ENCODE measurements at regions not wholly inside any gene's neighbourhood (a gene's known extent, or its start where the extent isn't known, plus 50 kb on each side); places are given as distances from the start of the nearest gene placed in this dataset.

GRCh38 chr6:21777846-21778245, 184.3 kb downstream of the SOX4 start:
- TF ChIP-seq CTCF (IDR thresholded peaks at IDR 0.05), result no peak
- H3K4me3 ChIP-seq, result no peak overlapping the region
- no peaks in the 10 kb centered on the region for H3K36me3 ChIP-seq
- no peak for ATAC-seq (ENCODE audit: insufficient number of reproducible peaks, low FRiP score, low read depth)
- no peak for DNase-seq (ENCODE audit: low spot score)
- no peaks in the 10 kb centered on the region for H3K27me3 ChIP-seq (replicated peaks; ENCODE audit: insufficient read depth)
- no peaks in the 10 kb centered on the region for H3K9me3 ChIP-seq
- H3K4me1 ChIP-seq (ENCODE audit: control insufficient read depth in 1 of 2, low read depth in 2 of 2), result peaks cover 0 to 3% of the 10 kb centered on the region in 2 donors
- no peak overlapping the region for H3K27ac ChIP-seq

DNA sequence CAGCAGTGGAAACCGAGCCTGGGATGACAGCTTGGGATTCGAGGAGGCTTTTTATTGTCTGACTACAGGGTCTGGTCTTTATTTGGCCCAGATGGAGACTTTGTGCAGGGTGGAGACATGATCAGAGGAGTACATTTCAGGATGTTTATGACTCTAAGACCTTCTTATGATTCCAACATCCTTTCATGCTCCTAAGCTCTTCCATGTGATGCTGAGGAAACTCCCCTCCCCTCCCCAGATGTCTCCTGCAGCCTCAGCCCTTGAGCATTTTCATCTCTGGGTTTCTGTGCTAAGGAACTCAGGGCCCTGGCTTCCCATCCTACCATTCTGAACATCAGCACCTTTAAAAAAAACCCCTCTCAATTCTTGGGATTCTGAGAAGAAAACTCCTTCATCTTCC, 186.6 kb downstream of the SOX4 start:
- Histone ChIP-seq H3K4me1 (ENCODE audit: control insufficient read depth in 1 of 2, low read depth in 2 of 2) (no peaks in the 10 kb centered on the region), H3K9me3 (no peaks in the 10 kb centered on the region), H3K4me3 (no peak overlapping the region), H3K27me3 (replicated peaks; ENCODE audit: insufficient read depth) (no peaks in the 10 kb centered on the region), H3K36me3 (no peaks in the 10 kb centered on the region), H3K27ac (no peak overlapping the region)
- DNase-seq (ENCODE audit: low spot score), result no peak
- ATAC-seq (ENCODE audit: insufficient number of reproducible peaks, low FRiP score, low read depth), result no peak
- TF ChIP-seq CTCF (IDR thresholded peaks at IDR 0.05), result no peak

DNA sequence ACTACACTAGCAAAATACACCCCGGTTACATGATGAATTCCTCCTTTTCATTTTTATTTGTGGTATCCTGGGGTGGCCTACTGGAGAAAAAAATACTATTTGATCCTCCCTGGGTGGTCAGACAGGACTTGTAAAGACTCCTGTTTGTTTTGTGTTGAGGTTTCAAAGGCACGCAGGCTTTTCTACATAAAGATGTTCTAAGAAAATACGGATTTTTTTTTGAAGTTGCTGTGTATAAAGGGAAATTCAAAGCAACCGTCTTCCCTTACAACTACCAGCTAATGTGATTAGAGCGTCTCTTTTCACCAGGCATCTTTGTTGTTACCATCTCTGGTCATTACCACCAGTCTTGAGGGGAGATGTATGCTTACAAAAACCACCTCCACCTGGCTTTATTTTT, 187.1 kb downstream of the SOX4 start:
- TF ChIP-seq CTCF (IDR thresholded peaks at IDR 0.05), result no peak
- Histone ChIP-seq H3K36me3 (no peaks in the 10 kb centered on the region), H3K27me3 (replicated peaks; ENCODE audit: insufficient read depth) (no peaks in the 10 kb centered on the region), H3K4me1 (ENCODE audit: control insufficient read depth in 1 of 2, low read depth in 2 of 2) (no peaks in the 10 kb centered on the region), H3K9me3 (no peaks in the 10 kb centered on the region), H3K27ac (no peak overlapping the region), H3K4me3 (no peak overlapping the region)
- ATAC-seq (ENCODE audit: insufficient number of reproducible peaks, low FRiP score, low read depth) (no peak), DNase-seq (ENCODE audit: low spot score) (no peak)

- H3K36me3 ChIP-seq, result no peaks in the 10 kb centered on the region
- H3K4me3 ChIP-seq, result no peak overlapping the region
- H3K27me3 ChIP-seq (replicated peaks; ENCODE audit: insufficient read depth), result no peaks in the 10 kb centered on the region
- no peak for DNase-seq (ENCODE audit: low spot score)
- no peaks in the 10 kb centered on the region for H3K9me3 ChIP-seq
- H3K27ac ChIP-seq, result no peak overlapping the region
- TF ChIP-seq CTCF (IDR thresholded peaks at IDR 0.05), result no peak
- no peaks in the 10 kb centered on the region for H3K4me1 ChIP-seq (ENCODE audit: control insufficient read depth in 1 of 2, low read depth in 2 of 2)
- ATAC-seq (ENCODE audit: insufficient number of reproducible peaks, low FRiP score, low read depth), result no peak
Observed at GRCh38 chr6:21781128-21781527, 187.6 kb downstream of the SOX4 start.

- no peak for ATAC-seq (ENCODE audit: insufficient number of reproducible peaks, low FRiP score, low read depth)
- H3K27me3 ChIP-seq (replicated peaks; ENCODE audit: insufficient read depth), result no peaks in the 10 kb centered on the region
- DNase-seq (ENCODE audit: low spot score), result no peak
- H3K27ac ChIP-seq, result no peak overlapping the region
- H3K36me3 ChIP-seq, result no peaks in the 10 kb centered on the region
- no peak for TF ChIP-seq CTCF (IDR thresholded peaks at IDR 0.05)
- H3K4me3 ChIP-seq, result no peak overlapping the region
- no peaks in the 10 kb centered on the region for H3K9me3 ChIP-seq
- no peaks in the 10 kb centered on the region for H3K4me1 ChIP-seq (ENCODE audit: control insufficient read depth in 1 of 2, low read depth in 2 of 2)
Observed at GRCh38 chr6:21785164-21785563, 191.6 kb downstream of the SOX4 start.
